ENCODE measurements at regions not wholly inside any gene's neighbourhood (a gene's known extent, or its start where the extent isn't known, plus 50 kb on each side); places are given as distances from the start of the nearest gene placed in this dataset.

GRCh38 chr3:117619805-117620204 lies 910.2 kb downstream of the TUSC7 start:
- TF ChIP-seq FOXM1 (IDR thresholded peaks at IDR 0.05; ENCODE audit: borderline replicate concordance) (no peak), BHLHE40 (IDR thresholded peaks at IDR 0.05; ENCODE audit: borderline replicate concordance) (no peak), CTBP1 (IDR thresholded peaks at IDR 0.05; ENCODE audit: borderline replicate concordance) (no peak), SP1 (IDR thresholded peaks at IDR 0.05) (no peak), TARDBP (IDR thresholded peaks at IDR 0.05) (no peak)
